Body of pancreas (tissue), 4 donors: ENCODE measurements at regions not wholly inside any gene's neighbourhood (a gene's known extent, or its start where the extent isn't known, plus 50 kb on each side); places are given as distances from the start of the nearest gene placed in this dataset.
"Not testable (repeated sequence)": the region's sequence is repeated elsewhere in the genome, so short reads cannot be mapped to it uniquely, and the experiment has no call there.

Experiments
- ATAC-seq: fragments of 150-250 bp; one replicate; pipeline ENCODE4 v1.9.1; 2016
- DNase-seq, 4 donors: peaks; one replicate each; pipeline ENCODE4 v3.0.0-alpha.2; 2019
- H3K27ac ChIP-seq, 4 donors: fragments of 200-600 bp; sonication (generic); 1 replicate in 3 of 4; 2 replicates in 1 of 4; pipeline versions ENCODE4 v1.5.1 to v1.6.1; 2016 to 2019; ENCODE audit warnings: mild to moderate bottlenecking in 1 of 4, mixed read lengths in 1 of 4, moderate library complexity in 1 of 4
- H3K27me3 ChIP-seq, 2 donors: fragments of 200-600 bp; sonication (generic); one replicate each; pipeline ENCODE4 v1.6.0; 2016; ENCODE audit warnings: mild to moderate bottlenecking in 1 of 2
- H3K36me3 ChIP-seq, 2 donors: fragments of 200-600 bp; sonication (generic); replicated peaks in 1 of 2; 2 replicates each; pipeline ENCODE4 v1.5.1; 2016; ENCODE audit warnings: low read depth in 2 of 2; ENCODE audit not compliant: insufficient read depth in 1 of 2
- H3K4me1 ChIP-seq: fragments of 200-600 bp; sonication (generic); one replicate; pipeline ENCODE4 v1.6.0; 2016
- H3K4me3 ChIP-seq, 2 donors: fragments of 200-600 bp; sonication (generic); 1 replicate in 1 of 2; 2 replicates in 1 of 2; pipeline ENCODE4 v1.5.1; 2016 to 2019
- H3K9me3 ChIP-seq, 3 donors: fragments of 200-600 bp; sonication (generic); 1 replicate in 2 of 3; 2 replicates in 1 of 3; pipeline ENCODE4 v1.5.1; 2016
- POLR2A ChIP-seq, 3 donors: fragments of 450-650 bp; IDR thresholded peaks; one replicate each; pipeline ENCODE4 v1.6.1; 2016; ENCODE audit warnings: antibody characterized with exemption in 3 of 3, mild to moderate bottlenecking in 2 of 3
- WGBS, 2 donors: methylation state at CpG; one replicate each; pipeline ENCODE4 v1.1.5; 2017; 5-methylcytosine and 5-hydroxymethylcytosine counted together
- intact Hi-C: fragments of 100-400 bp; cut with DNase I; formaldehyde crosslinking; loops from one replicate; pipeline ENCODE4 v1.15.1; 2023
- TF ChIP-seq, protein P1 (sequence below), 7 experiments: fragments of 450-650 bp in 4 of 7; fragments of 200-600 bp in 3 of 7; sonication (generic) in 3 of 7; IDR thresholded peaks; one replicate each; pipeline ENCODE4 v1.5.1; 2016 to 2019; ENCODE audit warnings: antibody characterized with exemption in 7 of 7

DNA sequence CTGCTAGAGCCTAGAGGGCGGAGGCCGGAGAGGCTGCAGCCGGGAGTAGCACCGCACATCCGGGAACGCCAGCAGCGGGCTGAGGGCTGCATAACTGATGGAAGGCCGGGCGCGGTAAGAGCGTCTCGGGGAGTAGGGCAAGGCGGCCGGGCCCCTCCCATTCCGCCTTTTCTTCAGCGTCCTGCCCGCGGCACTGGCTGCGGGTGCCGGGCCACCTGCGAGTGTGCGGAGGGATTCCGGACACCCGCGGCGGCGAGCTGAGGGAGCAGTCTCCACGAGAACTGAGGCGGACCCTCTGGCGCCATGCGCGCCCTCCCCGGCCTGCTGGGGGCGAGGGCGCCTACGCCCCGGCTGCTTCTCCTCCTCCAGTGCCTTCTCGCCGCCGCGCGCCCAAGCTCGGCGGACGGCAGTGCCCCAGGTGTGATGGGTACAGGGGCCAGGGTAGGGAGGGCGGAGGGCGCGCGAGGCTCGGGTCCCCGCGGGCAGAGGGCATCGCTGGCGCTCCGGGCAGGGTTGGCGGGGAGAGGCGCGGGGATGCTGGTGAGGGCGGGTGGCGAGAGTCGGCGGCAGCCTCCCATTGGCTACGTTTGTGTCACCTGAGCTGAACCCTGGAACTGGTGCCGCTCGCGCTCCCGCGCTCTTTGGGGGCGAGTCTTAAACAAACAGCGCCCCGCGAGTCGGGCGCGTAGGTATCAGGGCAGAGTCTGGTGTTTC lies 334.4 kb downstream of the SRGAP2C start:
- no peaks in the 10 kb centered on the region for H3K9me3 ChIP-seq
- H3K36me3 ChIP-seq: no peaks in the 10 kb centered on the region
- 1% methylated on average over 12 to 74 of the region's 75 CpGs for WGBS, 2 donors
- peak overlapping the region; percentile 35 to 78 for H3K4me3 ChIP-seq
- DNase-seq (peak; percentile 42 to 62 (median 53)), ATAC-seq (peak; percentile 71)
- peaks cover 26% of the 10 kb centered on the region for H3K4me1 ChIP-seq
- TF ChIP-seq, protein P1, sequence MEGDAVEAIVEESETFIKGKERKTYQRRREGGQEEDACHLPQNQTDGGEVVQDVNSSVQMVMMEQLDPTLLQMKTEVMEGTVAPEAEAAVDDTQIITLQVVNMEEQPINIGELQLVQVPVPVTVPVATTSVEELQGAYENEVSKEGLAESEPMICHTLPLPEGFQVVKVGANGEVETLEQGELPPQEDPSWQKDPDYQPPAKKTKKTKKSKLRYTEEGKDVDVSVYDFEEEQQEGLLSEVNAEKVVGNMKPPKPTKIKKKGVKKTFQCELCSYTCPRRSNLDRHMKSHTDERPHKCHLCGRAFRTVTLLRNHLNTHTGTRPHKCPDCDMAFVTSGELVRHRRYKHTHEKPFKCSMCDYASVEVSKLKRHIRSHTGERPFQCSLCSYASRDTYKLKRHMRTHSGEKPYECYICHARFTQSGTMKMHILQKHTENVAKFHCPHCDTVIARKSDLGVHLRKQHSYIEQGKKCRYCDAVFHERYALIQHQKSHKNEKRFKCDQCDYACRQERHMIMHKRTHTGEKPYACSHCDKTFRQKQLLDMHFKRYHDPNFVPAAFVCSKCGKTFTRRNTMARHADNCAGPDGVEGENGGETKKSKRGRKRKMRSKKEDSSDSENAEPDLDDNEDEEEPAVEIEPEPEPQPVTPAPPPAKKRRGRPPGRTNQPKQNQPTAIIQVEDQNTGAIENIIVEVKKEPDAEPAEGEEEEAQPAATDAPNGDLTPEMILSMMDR (IDR thresholded peaks at IDR 0.05): no peak
- TF ChIP-seq POLR2A (IDR thresholded peaks at IDR 0.05): peak in 2 of 3 donors; percentile 14 to 23
- H3K27me3 ChIP-seq: no peaks in the 10 kb centered on the region
- H3K27ac ChIP-seq: peak overlapping the region in 2 of 4 donors; percentile 66 to 71
- intact Hi-C loops: no loop called here

DNA sequence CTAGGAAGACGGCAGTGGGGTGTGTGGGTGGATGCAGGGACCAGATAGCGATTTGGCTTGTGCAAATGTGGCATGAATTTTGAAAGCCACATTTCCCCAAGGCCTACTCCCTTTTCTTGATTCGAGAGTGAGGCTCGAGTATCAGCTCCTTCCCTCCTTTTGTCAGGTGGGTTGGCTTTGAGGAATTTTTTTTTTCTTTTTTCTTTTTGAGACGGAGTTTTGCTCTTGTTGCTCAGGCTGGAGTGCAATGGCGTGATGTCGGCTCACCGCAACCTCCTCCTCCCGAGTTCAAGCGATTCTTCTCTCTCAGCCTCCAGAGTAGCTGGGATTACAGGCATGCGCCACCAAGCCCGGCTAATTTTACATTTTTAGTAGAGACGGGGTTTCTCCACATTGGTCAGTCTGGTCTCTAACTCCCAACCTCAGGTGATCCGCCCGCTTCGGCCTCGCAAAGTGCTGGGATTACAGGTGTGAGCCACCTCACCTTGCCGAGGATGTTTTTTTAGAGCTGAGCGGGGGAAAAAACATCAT lies 335.0 kb downstream of the SRGAP2C start:
- Histone ChIP-seq H3K4me3 (peak overlapping the region in 1 of 2 donors; percentile 78), H3K27ac (peak overlapping the region in 1 of 4 donors; percentile 71), H3K4me1 (peaks cover 26% of the 10 kb centered on the region)
- intact Hi-C loops, H3K9me3 ChIP-seq, DNase-seq, H3K36me3 ChIP-seq, H3K27me3 ChIP-seq: not testable (repeated sequence)
- WGBS, 2 donors: 69 to 76% methylated on average over 19 of the region's 19 CpGs
- ATAC-seq: peak; percentile 8

DNA sequence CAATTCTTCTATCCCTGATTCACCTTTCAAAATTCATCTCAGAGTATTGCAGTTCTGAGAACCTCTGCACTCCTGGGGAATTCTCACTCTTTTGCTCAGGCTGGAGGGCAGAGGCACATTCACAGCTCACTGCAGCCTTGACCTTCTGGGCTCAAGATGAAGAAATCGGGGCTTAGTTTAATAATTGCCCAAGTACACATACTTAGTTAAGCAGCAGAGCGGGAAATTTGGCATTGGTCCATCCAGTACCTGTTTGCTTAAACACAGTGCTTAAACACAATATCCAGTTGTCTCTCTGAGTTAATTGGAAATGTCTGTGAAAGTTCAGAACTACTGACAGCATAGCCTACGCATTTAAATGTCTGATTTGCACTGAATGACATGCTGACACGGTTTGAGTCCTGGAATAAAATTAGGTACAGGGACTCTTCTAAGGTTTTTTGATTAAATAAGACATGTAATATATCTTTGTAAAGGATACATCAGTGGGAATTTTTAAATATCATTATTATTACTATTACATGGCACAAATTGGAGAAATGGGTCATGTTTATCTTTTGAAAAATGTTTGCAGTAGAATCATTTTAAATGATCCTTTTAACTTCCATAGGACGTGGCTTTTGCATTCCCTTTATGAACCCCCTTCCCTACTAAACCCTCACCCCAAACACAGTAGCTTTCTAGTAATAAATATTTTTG lies 337.4 kb downstream of the SRGAP2C start:
- peak; percentile 68 for ATAC-seq
- peak; percentile 73 to 90 (median 88) for DNase-seq
- Histone ChIP-seq H3K27me3 (no peaks in the 10 kb centered on the region), H3K4me3 (no peak overlapping the region), H3K36me3 (no peaks in the 10 kb centered on the region), H3K27ac (no peak overlapping the region), H3K9me3 (no peaks in the 10 kb centered on the region), H3K4me1 (peaks cover 26% of the 10 kb centered on the region)
- 20 to 24% methylated on average over 5 of the region's 5 CpGs for WGBS, 2 donors
- no peak for TF ChIP-seq POLR2A (IDR thresholded peaks at IDR 0.05)
- TF ChIP-seq, protein P1 (IDR thresholded peaks at IDR 0.05): no peak
- intact Hi-C loops: no loop called here

DNA sequence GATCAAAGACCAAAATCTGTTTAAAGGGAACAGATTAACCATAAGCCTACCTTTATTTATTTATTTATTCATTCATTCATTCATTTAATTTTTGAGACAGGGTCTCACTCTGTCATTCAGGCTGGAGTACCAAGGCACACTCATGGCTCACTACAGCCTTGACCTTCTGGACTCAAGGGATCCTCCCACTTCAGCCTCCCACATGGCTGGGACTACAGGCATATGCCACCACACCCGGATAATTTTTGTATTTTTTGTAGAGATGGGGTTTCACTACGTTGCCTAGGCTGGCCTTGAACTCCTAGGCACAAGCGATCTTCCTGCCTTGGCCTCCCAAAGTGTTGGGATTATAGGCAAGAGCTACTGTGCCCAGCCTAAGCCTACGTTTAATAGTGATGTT lies 338.3 kb downstream of the SRGAP2C start:
- peaks cover 26% of the 10 kb centered on the region for H3K4me1 ChIP-seq
- DNase-seq, H3K36me3 ChIP-seq, H3K27me3 ChIP-seq, H3K27ac ChIP-seq, ATAC-seq, intact Hi-C loops, H3K4me3 ChIP-seq, H3K9me3 ChIP-seq: not testable (repeated sequence)
- WGBS, 2 donors: 81 to 86% methylated on average over 4 of the region's 4 CpGs

DNA sequence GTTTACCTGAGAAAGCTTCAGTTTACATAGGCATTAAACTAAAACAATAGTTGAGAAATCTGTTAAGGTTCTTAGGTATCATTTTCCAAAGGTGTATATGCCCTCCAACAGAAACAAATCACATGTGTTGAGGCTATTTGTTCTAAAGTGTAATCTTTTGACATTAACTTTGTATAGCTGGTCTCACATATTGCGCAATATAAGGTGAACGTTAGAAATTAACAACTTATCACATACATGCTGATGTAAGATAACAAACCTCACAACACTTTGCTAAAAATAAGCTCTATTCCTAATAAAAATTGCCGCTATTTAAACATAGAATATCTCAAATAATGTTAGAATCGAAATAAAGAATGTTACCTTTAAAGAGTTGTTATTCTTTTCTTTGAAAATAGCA lies 340.6 kb downstream of the SRGAP2C start:
- no peak for DNase-seq
- Histone ChIP-seq H3K9me3 (no peaks in the 10 kb centered on the region), H3K4me3 (no peak overlapping the region), H3K27me3 (no peaks in the 10 kb centered on the region), H3K27ac (no peak overlapping the region), H3K4me1 (peaks cover 14% of the 10 kb centered on the region), H3K36me3 (no peaks in the 10 kb centered on the region)
- intact Hi-C loops: no loop called here
- 44 to 46% methylated on average over 4 of the region's 4 CpGs for WGBS, 2 donors
- ATAC-seq: no peak
- TF ChIP-seq POLR2A (IDR thresholded peaks at IDR 0.05): no peak
- TF ChIP-seq, protein P1 (IDR thresholded peaks at IDR 0.05): no peak

DNA sequence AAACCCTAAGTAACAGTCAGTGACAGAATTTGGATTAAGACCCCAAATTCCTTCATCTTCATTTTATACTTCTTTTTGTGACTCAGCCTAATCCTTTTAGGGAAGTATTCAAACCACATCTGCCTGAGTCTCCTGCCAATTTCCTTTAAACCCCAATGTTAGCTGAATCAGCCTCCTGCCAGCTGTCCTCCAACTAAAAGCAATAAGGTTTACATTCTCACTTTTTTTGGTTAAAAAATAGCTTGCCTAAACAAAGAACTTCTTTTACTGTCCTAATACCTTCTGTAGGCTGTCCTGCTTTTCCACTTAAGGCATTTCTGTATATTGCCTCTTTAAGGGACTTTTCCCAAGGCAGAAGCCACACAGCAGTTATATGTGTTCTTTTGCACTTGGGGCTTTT lies 344.2 kb downstream of the SRGAP2C start:
- ATAC-seq, H3K9me3 ChIP-seq, H3K36me3 ChIP-seq, DNase-seq, intact Hi-C loops, H3K4me1 ChIP-seq, H3K4me3 ChIP-seq, H3K27ac ChIP-seq, H3K27me3 ChIP-seq: not testable (repeated sequence)

DNA sequence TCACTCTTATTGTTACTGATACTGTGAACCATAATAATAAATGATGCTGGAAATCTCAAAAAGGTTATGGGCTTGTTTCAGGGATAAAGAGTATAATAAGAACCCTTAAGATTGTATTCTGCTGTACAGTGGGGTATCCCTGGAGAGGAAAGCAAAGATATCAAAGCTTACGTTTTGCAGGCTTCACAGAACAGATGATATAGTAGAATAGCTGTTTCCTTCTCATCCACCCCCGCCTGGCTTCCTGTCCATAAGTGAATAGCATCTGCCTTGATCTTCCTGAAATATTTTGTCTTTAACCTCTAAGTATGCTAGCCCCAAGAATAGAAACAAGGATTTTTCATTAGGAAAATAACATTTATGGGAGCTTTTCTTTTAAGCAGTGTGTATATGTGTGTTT lies 345.3 kb downstream of the SRGAP2C start:
- H3K27ac ChIP-seq, H3K9me3 ChIP-seq, H3K36me3 ChIP-seq, H3K4me1 ChIP-seq, DNase-seq, ATAC-seq, H3K4me3 ChIP-seq, H3K27me3 ChIP-seq, intact Hi-C loops: not testable (repeated sequence)
- WGBS, 2 donors: 66 to 73% methylated on average over 2 of the region's 2 CpGs

DNA sequence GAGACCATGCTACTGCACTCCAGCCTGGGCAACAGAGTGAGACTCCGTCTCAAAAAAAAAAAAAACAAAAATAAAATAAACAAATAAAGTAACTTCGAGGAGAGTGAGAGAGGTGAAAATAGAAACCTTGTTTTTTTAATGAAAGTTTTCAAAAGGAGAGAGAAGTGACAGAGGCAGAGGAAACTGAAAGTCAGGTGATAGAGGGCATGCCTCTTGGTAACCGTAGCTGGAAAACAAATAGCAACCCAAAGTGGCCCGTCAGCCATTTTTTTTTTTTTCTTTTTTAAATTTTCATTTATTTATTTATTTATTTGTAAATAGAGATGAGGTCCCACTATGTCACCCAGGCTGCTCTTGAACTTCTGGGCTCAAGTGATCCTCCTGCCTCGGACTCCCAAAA lies 347.0 kb downstream of the SRGAP2C start:
- H3K9me3 ChIP-seq, intact Hi-C loops, H3K27me3 ChIP-seq, ATAC-seq, H3K4me1 ChIP-seq, DNase-seq, H3K27ac ChIP-seq, H3K4me3 ChIP-seq, H3K36me3 ChIP-seq: not testable (repeated sequence)
- 80 to 88% methylated on average over 5 of the region's 5 CpGs for WGBS, 2 donors

DNA sequence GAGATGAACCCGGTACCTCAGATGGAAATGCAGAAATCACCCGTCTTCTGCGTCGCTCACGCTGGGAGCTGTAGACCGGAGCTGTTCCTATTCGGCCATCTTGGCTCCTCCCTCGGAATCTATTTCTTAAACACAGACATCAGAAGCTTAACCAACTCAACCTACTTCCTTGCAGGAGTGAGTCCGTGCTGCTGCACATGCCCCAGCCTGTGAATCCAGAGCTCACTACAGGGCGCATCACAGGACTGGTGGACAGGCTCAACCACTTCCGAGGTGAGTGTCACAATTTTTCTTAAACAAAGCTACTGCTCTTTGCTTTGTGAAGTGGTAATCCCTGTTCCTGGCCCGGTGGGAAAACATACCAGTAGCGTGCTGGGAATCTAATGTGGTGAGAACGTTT lies 353.4 kb downstream of the SRGAP2C start:
- intact Hi-C loops, H3K36me3 ChIP-seq, H3K4me3 ChIP-seq, DNase-seq, H3K9me3 ChIP-seq, H3K27me3 ChIP-seq, H3K27ac ChIP-seq, H3K4me1 ChIP-seq, ATAC-seq: not testable (repeated sequence)
- WGBS, 2 donors: 90 to 92% methylated on average over 13 of the region's 14 CpGs
